Endothelial cell of umbilical vein (primary cell): ENCODE measurements at regions not wholly inside any gene's neighbourhood (a gene's known extent, or its start where the extent isn't known, plus 50 kb on each side); places are given as distances from the start of the nearest gene placed in this dataset.

Source experiments
- BruUV-seq: library from RNA; stranded (reverse); fragments of 400-500 nt; replicated peaks from 2 replicates; lab custom pipeline; 2021; lab: Mats Ljungman, UMichigan
- CTCF ChIA-PET: fragments of 300-600, 350-600 bp; sonication (Branson Sonifier 250); formaldehyde crosslinking; loops from one replicate; lab custom pipeline; 2021; ENCODE audit warnings: antibody characterized with exemption, inconsistent platforms; lab: Charles Lee
- POLR2A ChIA-PET: fragments of 300-600, 350-600 bp; sonication (Branson Sonifier 250); formaldehyde crosslinking; loops from one replicate; lab custom pipeline; 2021; ENCODE audit warnings: antibody characterized with exemption, inconsistent platforms; lab: Charles Lee
- DNase-seq: peaks from one replicate; pipeline ENCODE4 v3.0.0-alpha.2; 2011; ENCODE audit warnings: low read depth, low spot score
- FAIRE-seq: peaks from 2 replicates; lab custom pipeline; 2011; peaks lifted over from hg19 to GRCh38; lab: Jason Lieb, UNC
- H2AFZ ChIP-seq: 2 replicates; pipeline ENCODE4 v1.6.0; 2012; ENCODE audit warnings: low read depth, low read length, control low read depth, inconsistent platforms
- H3K27ac ChIP-seq: 2 replicates; pipeline ENCODE4 v1.5.1; 2011; ENCODE audit warnings: low read depth, mild to moderate bottlenecking, control low read depth, low read length, moderate library complexity; ENCODE audit not compliant: insufficient read depth
- H3K27me3 ChIP-seq, 2 experiments: 2 replicates each; pipeline versions ENCODE4 v1.6.0 to v1.6.1; 2011; ENCODE audit warnings: low read length in 2 of 2, mixed read lengths in 1 of 2; ENCODE audit not compliant: control insufficient read depth in 2 of 2, insufficient read depth in 2 of 2
- H3K36me3 ChIP-seq, 2 experiments: 2 replicates in 1 of 2; 3 replicates in 1 of 2; pipeline ENCODE4 v1.5.1; 2011; ENCODE audit warnings: low read length in 2 of 2, mild to moderate bottlenecking in 1 of 2, moderate library complexity in 1 of 2; ENCODE audit not compliant: control insufficient read depth in 2 of 2, insufficient read depth in 2 of 2; ENCODE audit errors: extremely low read depth in 1 of 2
- H3K4me1 ChIP-seq: 3 replicates; pipeline ENCODE4 v1.5.1; 2011; ENCODE audit warnings: mild to moderate bottlenecking, low read length; ENCODE audit not compliant: control insufficient read depth, insufficient read depth; ENCODE audit errors: extremely low read depth
- H3K4me2 ChIP-seq: 2 replicates; pipeline ENCODE4 v1.6.1; 2011; ENCODE audit warnings: low read length, control low read depth, mixed read lengths; ENCODE audit not compliant: insufficient read depth
- H3K4me3 ChIP-seq, 3 experiments: fragments of 200-600 bp in 1 of 3; sonication (generic), shearing (Covaris generic) in 1 of 3; replicated peaks in 1 of 3; 2 replicates each; pipeline ENCODE4 v1.5.1; 2011 to 2016; ENCODE audit warnings: control low read depth in 3 of 3, low read length in 3 of 3, mild to moderate bottlenecking in 2 of 3, inconsistent platforms in 1 of 3, low read depth in 1 of 3, moderate library complexity in 1 of 3; ENCODE audit not compliant: insufficient read depth in 1 of 3
- H3K79me2 ChIP-seq: 2 replicates; pipeline ENCODE4 v1.6.0; 2012; ENCODE audit warnings: low read length, inconsistent platforms; ENCODE audit not compliant: control insufficient read depth, insufficient read depth
- H3K9ac ChIP-seq: replicated peaks from 2 replicates; pipeline ENCODE3; 2011; ENCODE audit warnings: low read length, control low read depth; ENCODE audit not compliant: insufficient read depth; ENCODE audit errors: extremely low read depth
- H3K9me1 ChIP-seq: replicated peaks from 3 replicates; pipeline ENCODE4 v1.6.0; 2011; ENCODE audit warnings: mild to moderate bottlenecking, low read length; ENCODE audit not compliant: control insufficient read depth, insufficient read depth; ENCODE audit errors: extremely low read depth
- H3K9me3 ChIP-seq: replicated peaks from 2 replicates; pipeline ENCODE4 v1.5.1; 2012; ENCODE audit warnings: low read length, inconsistent platforms; ENCODE audit not compliant: control insufficient read depth, insufficient read depth
- H4K20me1 ChIP-seq: replicated peaks from 2 replicates; pipeline ENCODE3; 2011; ENCODE audit warnings: mild to moderate bottlenecking, low read length; ENCODE audit not compliant: control insufficient read depth, insufficient read depth; ENCODE audit errors: extremely low read depth
- CTCF ChIP-seq, 2 donors: IDR thresholded peaks; 1 replicate in 1 of 2; 2 replicates in 1 of 2; pipeline ENCODE4 v1.5.1; 2011; ENCODE audit warnings: low read length in 2 of 2, mild to moderate bottlenecking in 2 of 2, moderate library complexity in 2 of 2, control low read depth in 1 of 2, inconsistent platforms in 1 of 2, low read depth in 1 of 2; ENCODE audit not compliant: insufficient read depth in 1 of 2; ENCODE audit errors: extremely low read depth in 1 of 2
- EZH2 ChIP-seq: IDR thresholded peaks from 2 replicates; pipeline ENCODE4 v1.6.1; 2012; ENCODE audit warnings: borderline replicate concordance, low read depth, mild to moderate bottlenecking, moderate library complexity, low read length, inconsistent platforms; ENCODE audit not compliant: severe bottlenecking
- FOS ChIP-seq: IDR thresholded peaks from 2 replicates; pipeline ENCODE4 v1.6.1; 2011; ENCODE audit warnings: mild to moderate bottlenecking, low read length, moderate library complexity, borderline replicate concordance; ENCODE audit not compliant: insufficient read depth
- GATA2 ChIP-seq: IDR thresholded peaks from 2 replicates; pipeline ENCODE4 v1.7.0; 2011; ENCODE audit warnings: low read depth, mild to moderate bottlenecking, moderate library complexity, mixed read lengths, low read length; ENCODE audit not compliant: insufficient read length, insufficient read depth
- JUN ChIP-seq: IDR thresholded peaks from 2 replicates; pipeline ENCODE4 v1.6.1; 2011; ENCODE audit warnings: borderline replicate concordance, low read depth; ENCODE audit not compliant: insufficient read length, insufficient read depth
- MAX ChIP-seq: IDR thresholded peaks from 2 replicates; pipeline ENCODE4 v1.6.1; 2011; ENCODE audit not compliant: insufficient read depth, insufficient read length
- MYC ChIP-seq: IDR thresholded peaks from one replicate; pipeline ENCODE4 v1.6.1; 2011; ENCODE audit warnings: mild to moderate bottlenecking, low read depth, low read length
- POLR2A ChIP-seq: IDR thresholded peaks from 2 replicates; pipeline ENCODE4 v1.6.1; 2012; ENCODE audit warnings: low read depth, mild to moderate bottlenecking, control low read depth, low read length
- POLR2AphosphoS5 ChIP-seq: IDR thresholded peaks from 2 replicates; pipeline ENCODE4 v1.6.1; 2012; ENCODE audit warnings: low read depth, mild to moderate bottlenecking, control low read depth, low read length, moderate library complexity; ENCODE audit not compliant: insufficient read depth
- dilution Hi-C: fragments of 300-500 bp; cut with MboI; formaldehyde crosslinking; loops from one replicate; pipeline ENCODE4 v1.15.0; 2019; ENCODE audit warnings: low sequenced_read_pairs; ENCODE audit not compliant: extremely low pct_ligation_motif_present
- intact Hi-C: fragments of 100-400 bp; cut with micrococcal nuclease; formaldehyde crosslinking; loops from one replicate; pipeline ENCODE4 v1.10.0; 2022

- Histone ChIP-seq H3K36me3 (no peaks in the 10 kb centered on the region), H3K79me2 (no peaks in the 10 kb centered on the region), H3K4me1 (no peaks in the 10 kb centered on the region), H3K9ac (no peak overlapping the region), H3K9me3 (no peaks in the 10 kb centered on the region), H4K20me1 (no peaks in the 10 kb centered on the region), H2AFZ (no peak overlapping the region), H3K27me3 (no peaks in the 10 kb centered on the region), H3K4me2 (no peak overlapping the region), H3K9me1 (no peaks in the 10 kb centered on the region), H3K4me3 (no peak overlapping the region), H3K27ac (no peak overlapping the region)
- ChIA-PET CTCF (no interaction called here), POLR2A (no interaction called here)
- DNase-seq (no peak), FAIRE-seq (no peak)
- no TSS peak for BruUV-seq
- intact Hi-C loops, result no loop called here
- TF ChIP-seq POLR2AphosphoS5 (no peak), MYC (no peak), GATA2 (no peak), EZH2 (no peak), CTCF (IDR thresholded peaks at IDR 0.05; ENCODE audit: extremely low read depth in 1 of 2, insufficient read depth in 1 of 2, low read depth in 1 of 2, low read length in 2 of 2) (no peak), FOS (no peak), JUN (no peak), POLR2A (no peak), MAX (no peak)
- dilution Hi-C loops, result no loop called here
Measured at GRCh38 chr1:30273456-30273855, 449.9 kb downstream of the MATN1 start.
